H1 (cell line): ENCODE measurements at regions not wholly inside any gene's neighbourhood (a gene's known extent, or its start where the extent isn't known, plus 50 kb on each side); places are given as distances from the start of the nearest gene placed in this dataset.

Experiments used
- CTCF ChIA-PET: fragments of 300-600 bp; sonication (Branson Sonifier 250); formaldehyde crosslinking; loops from one replicate; lab custom pipeline; 2021; ENCODE audit not compliant: partially characterized antibody; lab: Charles Lee
- POLR2A ChIA-PET: fragments of 300-600 bp; sonication (Branson Sonifier 250); formaldehyde crosslinking; loops from one replicate; lab custom pipeline; 2021; ENCODE audit warnings: inconsistent platforms; ENCODE audit not compliant: partially characterized antibody; lab: Charles Lee
- DNase-seq, 2 experiments: peaks; one replicate each; pipeline versions ENCODE4 v3.0.0 to v3.0.0-alpha.2; 2010 to 2022; ENCODE audit warnings: low spot score in 2 of 2, low read depth in 1 of 2, mixed read lengths in 1 of 2
- FAIRE-seq: peaks from 2 replicates; lab custom pipeline; 2011; peaks lifted over from hg19 to GRCh38; lab: Jason Lieb, UNC
- H2AFZ ChIP-seq: 2 replicates; pipeline ENCODE4 v1.8.1; 2012; ENCODE audit warnings: low read length, inconsistent platforms
- H2AK5ac ChIP-seq: 2 replicates; pipeline ENCODE4 v1.6.1; 2013; ENCODE audit warnings: low read depth, low read length
- H2BK120ac ChIP-seq: replicated peaks from 2 replicates; pipeline ENCODE3; 2013; ENCODE audit warnings: low read depth, low read length, inconsistent platforms
- H2BK12ac ChIP-seq: 2 replicates; pipeline ENCODE4 v1.6.1; 2013; ENCODE audit warnings: low read depth, low read length
- H2BK15ac ChIP-seq: 2 replicates; pipeline ENCODE4 v1.6.1; 2013; ENCODE audit warnings: low read length
- H2BK20ac ChIP-seq: 2 replicates; pipeline ENCODE4 v1.6.1; 2013; ENCODE audit warnings: low read length
- H2BK5ac ChIP-seq: 2 replicates; pipeline ENCODE4 v1.6.1; 2013; ENCODE audit warnings: low read depth, low read length
- H3K14ac ChIP-seq: 2 replicates; pipeline ENCODE4 v1.6.1; 2013; ENCODE audit warnings: inconsistent platforms; ENCODE audit not compliant: insufficient read length
- H3K18ac ChIP-seq: 2 replicates; pipeline ENCODE4 v1.6.1; 2013; ENCODE audit warnings: low read length; ENCODE audit errors: extremely low read depth
- H3K23ac ChIP-seq: 2 replicates; pipeline ENCODE4 v1.6.1; 2013; ENCODE audit warnings: inconsistent platforms; ENCODE audit not compliant: insufficient read length
- H3K23me2 ChIP-seq: 2 replicates; pipeline ENCODE4 v1.6.1; 2013; ENCODE audit warnings: low read depth, low read length
- H3K27ac ChIP-seq: 2 replicates; pipeline ENCODE4 v1.6.1; 2011; ENCODE audit warnings: low read depth, low read length, inconsistent platforms
- H3K27me3 ChIP-seq, 4 experiments: replicated peaks in 1 of 4; 1 replicate in 1 of 4; 2 replicates in 3 of 4; pipeline versions ENCODE4 v1.6.1 to v1.8.1; 2011 to 2013; ENCODE audit warnings: low read length in 3 of 4, mild to moderate bottlenecking in 3 of 4, inconsistent platforms in 2 of 4, mixed read lengths in 2 of 4, moderate library complexity in 1 of 4; ENCODE audit not compliant: control insufficient read depth in 3 of 4, insufficient read depth in 3 of 4; ENCODE audit errors: extremely low read depth in 1 of 4
- H3K36me3 ChIP-seq, 4 experiments: 2 replicates each; pipeline versions ENCODE4 v1.6.1 to v1.8.1; 2011 to 2013; ENCODE audit warnings: mild to moderate bottlenecking in 4 of 4, low read length in 3 of 4, moderate library complexity in 2 of 4, control low read depth in 1 of 4, inconsistent platforms in 1 of 4; ENCODE audit not compliant: insufficient read depth in 4 of 4, control insufficient read depth in 2 of 4
- H3K4ac ChIP-seq: replicated peaks from 2 replicates; pipeline ENCODE3; 2013; ENCODE audit warnings: low read length, low read depth, mixed read lengths, inconsistent platforms; ENCODE audit not compliant: insufficient read length
- H3K4me1 ChIP-seq, 4 experiments: replicated peaks in 1 of 4; 1 replicate in 1 of 4; 2 replicates in 3 of 4; pipeline versions ENCODE4 v1.6.1 to v1.8.1; 2011 to 2013; ENCODE audit warnings: low read length in 3 of 4, inconsistent platforms in 2 of 4, mixed read lengths in 1 of 4; ENCODE audit not compliant: insufficient read depth in 4 of 4, control insufficient read depth in 3 of 4
- H3K4me2 ChIP-seq, 2 experiments: 2 replicates each; pipeline versions ENCODE4 v1.6.1 to v1.8.1; 2011 to 2013; ENCODE audit warnings: low read depth in 2 of 2, low read length in 2 of 2, control low read depth in 1 of 2, inconsistent platforms in 1 of 2, mild to moderate bottlenecking in 1 of 2; ENCODE audit not compliant: insufficient read depth in 1 of 2
- H3K4me3 ChIP-seq, 4 experiments: fragments of 200-600, 300-600 bp in 1 of 4; sonication (generic), shearing (Covaris generic), sonication (Bioruptor Twin) in 1 of 4; 2 replicates each; pipeline versions ENCODE4 v1.5.1 to v1.8.1; 2011 to 2016; ENCODE audit warnings: low read length in 4 of 4, low read depth in 3 of 4, control low read depth in 2 of 4, inconsistent platforms in 2 of 4, mild to moderate bottlenecking in 2 of 4, mixed read lengths in 1 of 4, moderate library complexity in 1 of 4; ENCODE audit not compliant: insufficient read depth in 2 of 4; ENCODE audit errors: extremely low read depth in 1 of 4
- H3K56ac ChIP-seq: replicated peaks from 2 replicates; pipeline ENCODE3; 2013; ENCODE audit warnings: low read depth, mild to moderate bottlenecking, mixed read lengths, low read length, inconsistent platforms; ENCODE audit not compliant: insufficient read length
- H3K79me1 ChIP-seq: 2 replicates; pipeline ENCODE4 v1.6.1; 2013; ENCODE audit warnings: low read depth, low read length, control low read depth
- H3K79me2 ChIP-seq, 2 experiments: 2 replicates each; pipeline versions ENCODE4 v1.6.1 to v1.8.1; 2012 to 2013; ENCODE audit warnings: low read length in 2 of 2, mild to moderate bottlenecking in 2 of 2, inconsistent platforms in 1 of 2; ENCODE audit not compliant: insufficient read depth in 2 of 2, control insufficient read depth in 1 of 2
- H3K9ac ChIP-seq, 4 experiments: replicated peaks in 1 of 4; 1 replicate in 1 of 4; 2 replicates in 3 of 4; pipeline versions ENCODE4 v1.6.1 to v1.8.1; 2011 to 2013; ENCODE audit warnings: low read depth in 3 of 4, low read length in 3 of 4, control low read depth in 2 of 4, mild to moderate bottlenecking in 2 of 4, moderate library complexity in 2 of 4, inconsistent platforms in 1 of 4; ENCODE audit errors: extremely low read depth in 1 of 4
- H3K9me3 ChIP-seq, 2 experiments: 2 replicates each; pipeline versions ENCODE4 v1.6.1 to v1.8.1; 2012 to 2013; ENCODE audit warnings: mild to moderate bottlenecking in 2 of 2, moderate library complexity in 2 of 2, control low read depth in 1 of 2, inconsistent platforms in 1 of 2, low read depth in 1 of 2, low read length in 1 of 2, mixed read lengths in 1 of 2; ENCODE audit not compliant: insufficient read depth in 2 of 2
- H4K20me1 ChIP-seq, 2 experiments: replicated peaks in 1 of 2; 2 replicates each; pipeline versions ENCODE3 to v1.8.1; 2011 to 2013; ENCODE audit warnings: inconsistent platforms in 2 of 2, low read length in 2 of 2, mild to moderate bottlenecking in 1 of 2; ENCODE audit not compliant: insufficient read depth in 2 of 2, control insufficient read depth in 1 of 2
- H4K5ac ChIP-seq: 2 replicates; pipeline ENCODE4 v1.6.1; 2013; ENCODE audit warnings: low read length, low read depth, mixed read lengths, inconsistent platforms; ENCODE audit not compliant: insufficient read length
- H4K8ac ChIP-seq: 2 replicates; pipeline ENCODE4 v1.8.0; 2013; ENCODE audit warnings: mild to moderate bottlenecking, moderate library complexity, low read length, inconsistent platforms; ENCODE audit not compliant: insufficient read depth; ENCODE audit errors: extremely low read depth
- H4K91ac ChIP-seq: replicated peaks from 2 replicates; pipeline ENCODE3; 2013; ENCODE audit warnings: low read length, mixed read lengths, inconsistent platforms; ENCODE audit not compliant: insufficient read length
- TAF1 ChIP-seq: IDR thresholded peaks from 2 replicates; pipeline ENCODE4 v1.6.1; 2011; ENCODE audit warnings: mild to moderate bottlenecking, low read depth, low read length
- WGBS, 2 experiments: shearing (Covaris generic) in 1 of 2; methylation state at CpG; one replicate each; pipeline versions ENCODE4 v1.1.6 to v1.1.7; 2013 to 2015; ENCODE audit warnings: low lambda C conversion rate in 2 of 2, mixed read lengths in 2 of 2, inconsistent platforms in 1 of 2, low coverage in 1 of 2, missing lambda C conversion rate in 1 of 2; ENCODE audit not compliant: insufficient replicate concordance in 2 of 2, insufficient coverage in 1 of 2, insufficient read length in 1 of 2; ENCODE audit errors: extremely low coverage in 1 of 2, missing lambda C conversion rate in 1 of 2; 5-methylcytosine and 5-hydroxymethylcytosine counted together

DNA sequence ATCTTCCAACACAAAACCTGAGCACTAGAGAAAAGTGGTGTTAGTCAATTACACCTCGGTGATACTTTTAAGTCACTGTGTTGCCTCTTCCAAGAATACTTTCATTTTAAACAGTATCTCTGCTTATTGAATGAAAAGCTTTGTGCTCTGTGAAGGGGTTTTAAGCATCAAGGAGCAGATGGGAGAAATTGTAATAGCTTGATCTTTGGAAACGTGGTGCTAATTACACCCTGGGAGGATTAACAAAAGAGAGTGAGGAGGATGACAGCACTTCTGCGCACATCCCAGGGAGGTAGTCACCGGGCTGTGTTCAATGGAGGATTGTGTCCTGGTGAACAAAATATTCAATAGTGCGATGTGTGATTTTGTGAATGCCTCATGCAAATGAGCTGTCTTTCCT, 477.4 kb upstream of the ADAMTS16 start:
- TF ChIP-seq TAF1 = no peak
- no peak overlapping the region for H2BK20ac ChIP-seq
- no peak overlapping the region for H4K8ac ChIP-seq
- H3K79me2 ChIP-seq = no peaks in the 10 kb centered on the region
- no peak overlapping the region for H2BK120ac ChIP-seq
- H3K79me1 ChIP-seq = no peaks in the 10 kb centered on the region
- no peak overlapping the region for H2AK5ac ChIP-seq
- no peak overlapping the region for H3K4ac ChIP-seq
- H2BK12ac ChIP-seq = no peak overlapping the region
- H2AFZ ChIP-seq = no peak overlapping the region
- no peak overlapping the region for H3K4me3 ChIP-seq
- H3K27ac ChIP-seq = no peak overlapping the region
- no peaks in the 10 kb centered on the region for H3K36me3 ChIP-seq
- FAIRE-seq = no peak
- no peak overlapping the region for H3K23ac ChIP-seq
- H3K27me3 ChIP-seq = no peaks in the 10 kb centered on the region
- no peak overlapping the region for H4K5ac ChIP-seq
- no peak overlapping the region for H4K91ac ChIP-seq
- H3K4me2 ChIP-seq = no peak overlapping the region
- no peak overlapping the region for H3K56ac ChIP-seq
- no peak overlapping the region for H3K18ac ChIP-seq
- WGBS, 2 experiments = 93% methylated on average over 5 of the region's 5 CpGs; no CpG with 5 or more reads in 1 of the 2 experiments
- no peak overlapping the region for H3K9ac ChIP-seq
- H2BK15ac ChIP-seq = no peak overlapping the region
- H4K20me1 ChIP-seq = no peaks in the 10 kb centered on the region
- H3K14ac ChIP-seq = no peak overlapping the region
- H3K23me2 ChIP-seq = peaks cover 2% of the 10 kb centered on the region; the same call in 1 of the 2 replicates
- POLR2A ChIA-PET = interaction anchor here (0.6 kb wide), 1 partner anchor 50 kb away, joined by 3 read pairs; no protein-coding TSS in a partner anchor
- no peak overlapping the region for H2BK5ac ChIP-seq
- no peaks in the 10 kb centered on the region for H3K9me3 ChIP-seq
- DNase-seq = no peak
- H3K4me1 ChIP-seq = no peaks in the 10 kb centered on the region
- CTCF ChIA-PET = interaction anchor here (1.0 kb wide), 1 partner anchor 83 kb away, joined by 3 read pairs; no protein-coding TSS in a partner anchor
